Endothelial cell of umbilical vein (primary cell): ENCODE measurements at regions not wholly inside any gene's neighbourhood (a gene's known extent, or its start where the extent isn't known, plus 50 kb on each side); places are given as distances from the start of the nearest gene placed in this dataset.

Experiments used
- BruUV-seq: library from RNA; stranded (reverse); fragments of 400-500 nt; replicated peaks from 2 replicates; lab custom pipeline; 2021; lab: Mats Ljungman, UMichigan
- CTCF ChIA-PET: fragments of 300-600, 350-600 bp; sonication (Branson Sonifier 250); formaldehyde crosslinking; loops from one replicate; lab custom pipeline; 2021; ENCODE audit warnings: antibody characterized with exemption, inconsistent platforms; lab: Charles Lee
- POLR2A ChIA-PET: fragments of 300-600, 350-600 bp; sonication (Branson Sonifier 250); formaldehyde crosslinking; loops from one replicate; lab custom pipeline; 2021; ENCODE audit warnings: antibody characterized with exemption, inconsistent platforms; lab: Charles Lee
- DNase-seq: peaks from one replicate; pipeline ENCODE4 v3.0.0-alpha.2; 2011; ENCODE audit warnings: low read depth, low spot score
- FAIRE-seq: peaks from 2 replicates; lab custom pipeline; 2011; peaks lifted over from hg19 to GRCh38; lab: Jason Lieb, UNC
- H2AFZ ChIP-seq: 2 replicates; pipeline ENCODE4 v1.6.0; 2012; ENCODE audit warnings: low read depth, low read length, control low read depth, inconsistent platforms
- H3K27ac ChIP-seq: 2 replicates; pipeline ENCODE4 v1.5.1; 2011; ENCODE audit warnings: low read depth, mild to moderate bottlenecking, control low read depth, low read length, moderate library complexity; ENCODE audit not compliant: insufficient read depth
- H3K27me3 ChIP-seq, 2 experiments: 2 replicates each; pipeline versions ENCODE4 v1.6.0 to v1.6.1; 2011; ENCODE audit warnings: low read length in 2 of 2, mixed read lengths in 1 of 2; ENCODE audit not compliant: control insufficient read depth in 2 of 2, insufficient read depth in 2 of 2
- H3K36me3 ChIP-seq, 2 experiments: 2 replicates in 1 of 2; 3 replicates in 1 of 2; pipeline ENCODE4 v1.5.1; 2011; ENCODE audit warnings: low read length in 2 of 2, mild to moderate bottlenecking in 1 of 2, moderate library complexity in 1 of 2; ENCODE audit not compliant: control insufficient read depth in 2 of 2, insufficient read depth in 2 of 2; ENCODE audit errors: extremely low read depth in 1 of 2
- H3K4me1 ChIP-seq: 3 replicates; pipeline ENCODE4 v1.5.1; 2011; ENCODE audit warnings: mild to moderate bottlenecking, low read length; ENCODE audit not compliant: control insufficient read depth, insufficient read depth; ENCODE audit errors: extremely low read depth
- H3K4me2 ChIP-seq: 2 replicates; pipeline ENCODE4 v1.6.1; 2011; ENCODE audit warnings: low read length, control low read depth, mixed read lengths; ENCODE audit not compliant: insufficient read depth
- H3K4me3 ChIP-seq, 3 experiments: fragments of 200-600 bp in 1 of 3; sonication (generic), shearing (Covaris generic) in 1 of 3; replicated peaks in 1 of 3; 2 replicates each; pipeline ENCODE4 v1.5.1; 2011 to 2016; ENCODE audit warnings: control low read depth in 3 of 3, low read length in 3 of 3, mild to moderate bottlenecking in 2 of 3, inconsistent platforms in 1 of 3, low read depth in 1 of 3, moderate library complexity in 1 of 3; ENCODE audit not compliant: insufficient read depth in 1 of 3
- H3K79me2 ChIP-seq: 2 replicates; pipeline ENCODE4 v1.6.0; 2012; ENCODE audit warnings: low read length, inconsistent platforms; ENCODE audit not compliant: control insufficient read depth, insufficient read depth
- H3K9ac ChIP-seq: replicated peaks from 2 replicates; pipeline ENCODE3; 2011; ENCODE audit warnings: low read length, control low read depth; ENCODE audit not compliant: insufficient read depth; ENCODE audit errors: extremely low read depth
- H3K9me1 ChIP-seq: replicated peaks from 3 replicates; pipeline ENCODE4 v1.6.0; 2011; ENCODE audit warnings: mild to moderate bottlenecking, low read length; ENCODE audit not compliant: control insufficient read depth, insufficient read depth; ENCODE audit errors: extremely low read depth
- H3K9me3 ChIP-seq: replicated peaks from 2 replicates; pipeline ENCODE4 v1.5.1; 2012; ENCODE audit warnings: low read length, inconsistent platforms; ENCODE audit not compliant: control insufficient read depth, insufficient read depth
- H4K20me1 ChIP-seq: replicated peaks from 2 replicates; pipeline ENCODE3; 2011; ENCODE audit warnings: mild to moderate bottlenecking, low read length; ENCODE audit not compliant: control insufficient read depth, insufficient read depth; ENCODE audit errors: extremely low read depth
- EZH2 ChIP-seq: IDR thresholded peaks from 2 replicates; pipeline ENCODE4 v1.6.1; 2012; ENCODE audit warnings: borderline replicate concordance, low read depth, mild to moderate bottlenecking, moderate library complexity, low read length, inconsistent platforms; ENCODE audit not compliant: severe bottlenecking
- FOS ChIP-seq: IDR thresholded peaks from 2 replicates; pipeline ENCODE4 v1.6.1; 2011; ENCODE audit warnings: mild to moderate bottlenecking, low read length, moderate library complexity, borderline replicate concordance; ENCODE audit not compliant: insufficient read depth
- GATA2 ChIP-seq: IDR thresholded peaks from 2 replicates; pipeline ENCODE4 v1.7.0; 2011; ENCODE audit warnings: low read depth, mild to moderate bottlenecking, moderate library complexity, mixed read lengths, low read length; ENCODE audit not compliant: insufficient read length, insufficient read depth
- JUN ChIP-seq: IDR thresholded peaks from 2 replicates; pipeline ENCODE4 v1.6.1; 2011; ENCODE audit warnings: borderline replicate concordance, low read depth; ENCODE audit not compliant: insufficient read length, insufficient read depth
- MYC ChIP-seq: IDR thresholded peaks from one replicate; pipeline ENCODE4 v1.6.1; 2011; ENCODE audit warnings: mild to moderate bottlenecking, low read depth, low read length
- POLR2A ChIP-seq: IDR thresholded peaks from 2 replicates; pipeline ENCODE4 v1.6.1; 2012; ENCODE audit warnings: low read depth, mild to moderate bottlenecking, control low read depth, low read length
- POLR2AphosphoS5 ChIP-seq: IDR thresholded peaks from 2 replicates; pipeline ENCODE4 v1.6.1; 2012; ENCODE audit warnings: low read depth, mild to moderate bottlenecking, control low read depth, low read length, moderate library complexity; ENCODE audit not compliant: insufficient read depth
- dilution Hi-C: fragments of 300-500 bp; cut with MboI; formaldehyde crosslinking; loops from one replicate; pipeline ENCODE4 v1.15.0; 2019; ENCODE audit warnings: low sequenced_read_pairs; ENCODE audit not compliant: extremely low pct_ligation_motif_present
- intact Hi-C: fragments of 100-400 bp; cut with micrococcal nuclease; formaldehyde crosslinking; loops from one replicate; pipeline ENCODE4 v1.10.0; 2022
- TF ChIP-seq, protein P1 (sequence below), 2 donors: IDR thresholded peaks; 1 replicate in 1 of 2; 2 replicates in 1 of 2; pipeline ENCODE4 v1.5.1; 2011; ENCODE audit warnings: low read length in 2 of 2, mild to moderate bottlenecking in 2 of 2, moderate library complexity in 2 of 2, control low read depth in 1 of 2, inconsistent platforms in 1 of 2, low read depth in 1 of 2; ENCODE audit not compliant: insufficient read depth in 1 of 2; ENCODE audit errors: extremely low read depth in 1 of 2
- TF ChIP-seq, protein P2 (sequence below): IDR thresholded peaks from 2 replicates; pipeline ENCODE4 v1.6.1; 2011; ENCODE audit not compliant: insufficient read depth, insufficient read length

GRCh38 chr16:79402920-79403319 is 197.6 kb downstream of the MAF start:
- DNase-seq, result no peak
- BruUV-seq, result no TSS peak
- intact Hi-C loops, result no loop called here

More at GRCh38 chr16:79402920-79403319, 197.6 kb downstream of the MAF start:
- H3K4me3 ChIP-seq, result no peak overlapping the region
- H3K9me1 ChIP-seq, result no peaks in the 10 kb centered on the region
- H3K27me3 ChIP-seq, result no peaks in the 10 kb centered on the region
- H3K27ac ChIP-seq, result no peak overlapping the region
- H3K79me2 ChIP-seq, result no peaks in the 10 kb centered on the region
- H3K4me2 ChIP-seq, result no peak overlapping the region
- ChIA-PET CTCF (no interaction called here), POLR2A (no interaction called here)
- H3K9me3 ChIP-seq, result peaks cover 9% of the 10 kb centered on the region
- TF ChIP-seq POLR2AphosphoS5 (no peak), JUN (no peak), EZH2 (no peak), POLR2A (no peak), FOS (no peak), GATA2 (no peak), MYC (no peak)
- TF ChIP-seq, protein P1, sequence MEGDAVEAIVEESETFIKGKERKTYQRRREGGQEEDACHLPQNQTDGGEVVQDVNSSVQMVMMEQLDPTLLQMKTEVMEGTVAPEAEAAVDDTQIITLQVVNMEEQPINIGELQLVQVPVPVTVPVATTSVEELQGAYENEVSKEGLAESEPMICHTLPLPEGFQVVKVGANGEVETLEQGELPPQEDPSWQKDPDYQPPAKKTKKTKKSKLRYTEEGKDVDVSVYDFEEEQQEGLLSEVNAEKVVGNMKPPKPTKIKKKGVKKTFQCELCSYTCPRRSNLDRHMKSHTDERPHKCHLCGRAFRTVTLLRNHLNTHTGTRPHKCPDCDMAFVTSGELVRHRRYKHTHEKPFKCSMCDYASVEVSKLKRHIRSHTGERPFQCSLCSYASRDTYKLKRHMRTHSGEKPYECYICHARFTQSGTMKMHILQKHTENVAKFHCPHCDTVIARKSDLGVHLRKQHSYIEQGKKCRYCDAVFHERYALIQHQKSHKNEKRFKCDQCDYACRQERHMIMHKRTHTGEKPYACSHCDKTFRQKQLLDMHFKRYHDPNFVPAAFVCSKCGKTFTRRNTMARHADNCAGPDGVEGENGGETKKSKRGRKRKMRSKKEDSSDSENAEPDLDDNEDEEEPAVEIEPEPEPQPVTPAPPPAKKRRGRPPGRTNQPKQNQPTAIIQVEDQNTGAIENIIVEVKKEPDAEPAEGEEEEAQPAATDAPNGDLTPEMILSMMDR (IDR thresholded peaks at IDR 0.05; ENCODE audit: extremely low read depth in 1 of 2, insufficient read depth in 1 of 2, low read depth in 1 of 2, low read length in 2 of 2), result no peak
- TF ChIP-seq, protein P2, sequence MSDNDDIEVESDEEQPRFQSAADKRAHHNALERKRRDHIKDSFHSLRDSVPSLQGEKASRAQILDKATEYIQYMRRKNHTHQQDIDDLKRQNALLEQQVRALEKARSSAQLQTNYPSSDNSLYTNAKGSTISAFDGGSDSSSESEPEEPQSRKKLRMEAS, result no peak
- dilution Hi-C loops, result no loop called here
- no peaks in the 10 kb centered on the region for H3K4me1 ChIP-seq
- no peak for FAIRE-seq
- H3K36me3 ChIP-seq, result no peaks in the 10 kb centered on the region
- no peaks in the 10 kb centered on the region for H4K20me1 ChIP-seq
- H3K9ac ChIP-seq, result no peak overlapping the region
- no peak overlapping the region for H2AFZ ChIP-seq
